ENCODE measurements at regions not wholly inside any gene's neighbourhood (a gene's known extent, or its start where the extent isn't known, plus 50 kb on each side); places are given as distances from the start of the nearest gene placed in this dataset.

GRCh38 chr1:201773764-201774163 is 55.2 kb upstream of the IPO9 start:
- no peak for DNase-seq (ENCODE audit: low read depth, low spot score)
- intact Hi-C loops (cut with micrococcal nuclease; ENCODE audit: unreplicated experiment) = no loop called here
- Histone ChIP-seq H3K9me3 (ENCODE audit: control insufficient read depth, insufficient read depth, low read depth, low read length) (peaks cover 10% of the 10 kb centered on the region; the same call in 1 of the 2 replicates), H3K27me3 (ENCODE audit: control insufficient read depth, insufficient read depth, low read length) (no peaks in the 10 kb centered on the region; the same call in 1 of the 2 replicates), H3K4me3 (ENCODE audit: low read depth in 2 of 2, low read length in 2 of 2) (no peak overlapping the region), H3K27ac (ENCODE audit: low read length) (no peak overlapping the region), H3K36me3 (ENCODE audit: control insufficient read depth, insufficient read depth, low read length) (no peaks in the 10 kb centered on the region), H3K4me1 (ENCODE audit: control insufficient read depth, insufficient read depth, low read length) (peaks cover 4% of the 10 kb centered on the region; the same call in 1 of the 2 replicates)
- POLR2A ChIA-PET = no interaction called here
- TF ChIP-seq TCF7L2 (IDR thresholded peaks at IDR 0.05; ENCODE audit: low read depth, low read length) (no peak), CTCF (IDR thresholded peaks at IDR 0.05) (no peak), POLR2AphosphoS5 (IDR thresholded peaks at IDR 0.05; ENCODE audit: low read depth, low read length) (no peak), SIN3A (IDR thresholded peaks at IDR 0.05; ENCODE audit: borderline replicate concordance, insufficient read depth, low read depth, low read length) (no peak), REST (IDR thresholded peaks at IDR 0.05; ENCODE audit: insufficient read depth in 1 of 2, low read depth in 2 of 2, low read length in 1 of 2) (no peak)
- in situ Hi-C loops (cut with HindIII; ENCODE audit: low pct_unique_long_range_greater_than_20kb, low sequenced_read_pairs) = loop anchor here (10.0 kb wide), 1 partner anchor 59 kb away; no protein-coding TSS in a partner anchor
- CTCF ChIA-PET = no interaction called here
- ATAC-seq = no peak
- BruUV-seq (replicated peaks) = no TSS peak

- Histone ChIP-seq H3K4me3 (ENCODE audit: low read depth in 2 of 2, low read length in 2 of 2) (no peak overlapping the region), H3K36me3 (ENCODE audit: control insufficient read depth, insufficient read depth, low read length) (no peaks in the 10 kb centered on the region), H3K27me3 (ENCODE audit: control insufficient read depth, insufficient read depth, low read length) (no peaks in the 10 kb centered on the region; the same call in 1 of the 2 replicates), H3K9me3 (ENCODE audit: control insufficient read depth, insufficient read depth, low read depth, low read length) (peaks cover 10% of the 10 kb centered on the region; the same call in 1 of the 2 replicates), H3K4me1 (ENCODE audit: control insufficient read depth, insufficient read depth, low read length) (peaks cover 7% of the 10 kb centered on the region; the same call in 1 of the 2 replicates), H3K27ac (ENCODE audit: low read length) (no peak overlapping the region)
- POLR2A ChIA-PET = no interaction called here
- in situ Hi-C loops (cut with HindIII; ENCODE audit: low pct_unique_long_range_greater_than_20kb, low sequenced_read_pairs) (loop anchor here (10.0 kb wide), 1 partner anchor 60 kb away; no protein-coding TSS in a partner anchor), intact Hi-C loops (cut with micrococcal nuclease; ENCODE audit: unreplicated experiment) (no loop called here)
- CTCF ChIA-PET = interaction anchor here (0.6 kb wide), 1 partner anchor 207 kb away, joined by 3 read pairs; no protein-coding TSS in a partner anchor
- BruUV-seq (replicated peaks) = no TSS peak
- TF ChIP-seq SIN3A (IDR thresholded peaks at IDR 0.05; ENCODE audit: borderline replicate concordance, insufficient read depth, low read depth, low read length) (no peak), REST (IDR thresholded peaks at IDR 0.05; ENCODE audit: insufficient read depth in 1 of 2, low read depth in 2 of 2, low read length in 1 of 2) (no peak), CTCF (IDR thresholded peaks at IDR 0.05) (no peak), TCF7L2 (IDR thresholded peaks at IDR 0.05; ENCODE audit: low read depth, low read length) (no peak), POLR2AphosphoS5 (IDR thresholded peaks at IDR 0.05; ENCODE audit: low read depth, low read length) (no peak)
- ATAC-seq (no peak), DNase-seq (ENCODE audit: low read depth, low spot score) (no peak)
These were observed 54.6 kb upstream of the IPO9 start for GRCh38 chr1:201774224-201774982.
